Psoas muscle (tissue), 7 donors: ENCODE measurements at regions not wholly inside any gene's neighbourhood (a gene's known extent, or its start where the extent isn't known, plus 50 kb on each side); places are given as distances from the start of the nearest gene placed in this dataset.

Experiments
- ATAC-seq, 4 donors: fragments of 200-7000 bp; cut with Tn5 transposase; one replicate each; pipeline ENCODE4 v1.9.1; 2020; ENCODE audit warnings: moderate library complexity in 3 of 4, mild to moderate bottlenecking in 2 of 4
- DNase-seq, 2 donors: peaks; one replicate each; pipeline ENCODE4 v3.0.0-alpha.2; 2020
- H3K27ac ChIP-seq: fragments of 200-600 bp; one replicate; pipeline ENCODE4 v1.8.0; 2022
- H3K27me3 ChIP-seq, 3 donors: fragments of 200-600 bp in 1 of 3; one replicate each; pipeline versions ENCODE4 v1.6.1 to v1.8.0; 2013 to 2022; ENCODE audit warnings: low read length in 2 of 3, mild to moderate bottlenecking in 2 of 3, moderate library complexity in 1 of 3; ENCODE audit not compliant: insufficient read depth in 3 of 3
- H3K36me3 ChIP-seq, 2 donors: fragments of 200-600 bp in 1 of 2; one replicate each; pipeline versions ENCODE4 v1.6.1 to v1.8.0; 2013 to 2022; ENCODE audit warnings: low read depth in 1 of 2, mild to moderate bottlenecking in 1 of 2, moderate library complexity in 1 of 2; ENCODE audit not compliant: insufficient read depth in 1 of 2
- H3K4me1 ChIP-seq: fragments of 200-600 bp; one replicate; pipeline ENCODE4 v1.8.0; 2022
- H3K4me3 ChIP-seq: fragments of 200-600 bp; one replicate; pipeline ENCODE4 v1.8.0; 2022; ENCODE audit warnings: mild to moderate bottlenecking
- H3K9me3 ChIP-seq: fragments of 200-600 bp; one replicate; pipeline ENCODE4 v1.8.0; 2022
- CTCF ChIP-seq: fragments of 200-600 bp; IDR thresholded peaks from one replicate; pipeline ENCODE4 v1.8.0; 2022; ENCODE audit warnings: antibody characterized with exemption
- WGBS, 3 donors: extraction: QIAGEN DNeasy Blood & Tissue Kit; methylation state at CpG; one replicate each; pipeline versions ENCODE4 v1.1.6 to v1.1.7; 2013; 5-methylcytosine and 5-hydroxymethylcytosine counted together
- intact Hi-C, 2 donors: fragments of 100-400 bp; cut with DNase I; formaldehyde crosslinking; loops; one replicate each; pipeline versions ENCODE4 v1.11.0 to v1.14.2; 2022
- donor health status: healthy with polysubstance abuse.
- donor health status: DM: no; HTN: no; CAD: no; lungs with moderate emphysema.
- donor health status: Bipolar disorder and iron deficiency.
- donor health status: healthy.
- donor health status: DM: yes; HTN: yes; CAD: no.
- donor health status: DM: no; HTN: no; CAD: no.
- donor health status: DM: yes; HTN: yes; CAD: no.

GRCh38 chr10:6674291-6674690, 94.2 kb upstream of the PRKCQ start:
- Histone ChIP-seq H3K36me3 (no peaks in the 10 kb centered on the region), H3K4me1 (no peaks in the 10 kb centered on the region), H3K9me3 (no peaks in the 10 kb centered on the region), H3K27me3 (no peaks in the 10 kb centered on the region), H3K4me3 (no peak overlapping the region), H3K27ac (no peak overlapping the region)
- ATAC-seq: no peak
- no peak for TF ChIP-seq CTCF
- no peak for DNase-seq
- 19 to 37% (median 21%) methylated on average over 3 of the region's 3 CpGs for WGBS, 3 donors
- intact Hi-C loops: loop anchor here in 1 of 2 donors (10.0 kb wide), 1 partner anchor 741 kb away; the partner anchor contains the start of gene SFMBT2

DNA sequence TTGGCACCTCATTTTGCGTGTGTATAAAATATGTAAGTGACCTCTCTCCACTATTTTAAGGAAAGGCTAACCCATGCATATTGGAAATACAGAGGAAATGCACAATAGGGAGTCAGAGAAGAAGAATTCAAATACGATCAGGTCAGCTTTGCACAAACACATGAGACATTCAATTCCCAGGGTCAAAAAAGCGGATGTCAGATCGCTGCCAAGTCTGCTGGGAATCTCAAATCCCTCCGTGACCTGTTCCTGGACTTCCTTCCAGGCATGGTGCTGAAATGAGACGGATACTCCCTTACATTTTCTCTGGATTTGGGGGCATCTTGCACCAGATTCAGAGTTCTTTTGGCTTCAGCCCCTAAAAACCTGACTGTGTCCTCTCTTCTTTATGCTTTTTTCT, 91.9 kb upstream of the PRKCQ start:
- Histone ChIP-seq H3K27me3 (no peaks in the 10 kb centered on the region), H3K36me3 (no peaks in the 10 kb centered on the region), H3K4me3 (no peak overlapping the region), H3K4me1 (peaks cover 3% of the 10 kb centered on the region), H3K27ac (no peak overlapping the region), H3K9me3 (no peaks in the 10 kb centered on the region)
- ATAC-seq (peak in 1 of 4 donors; percentile 25), DNase-seq (no peak)
- intact Hi-C loops: loop anchor here in 1 of 2 donors (10.0 kb wide), 1 partner anchor 743 kb away; the partner anchor contains the start of gene SFMBT2
- WGBS, 3 donors: 16 to 40% (median 18%) methylated on average over 6 of the region's 6 CpGs
- no peak for TF ChIP-seq CTCF

GRCh38 chr10:6669269-6669859, 89.3 kb upstream of the PRKCQ start:
- ATAC-seq: peak; percentile 56 to 83 (median 64)
- 42 to 48% (median 44%) methylated on average over 5 of the region's 5 CpGs for WGBS, 3 donors
- H3K4me3 ChIP-seq: no peak overlapping the region

DNA sequence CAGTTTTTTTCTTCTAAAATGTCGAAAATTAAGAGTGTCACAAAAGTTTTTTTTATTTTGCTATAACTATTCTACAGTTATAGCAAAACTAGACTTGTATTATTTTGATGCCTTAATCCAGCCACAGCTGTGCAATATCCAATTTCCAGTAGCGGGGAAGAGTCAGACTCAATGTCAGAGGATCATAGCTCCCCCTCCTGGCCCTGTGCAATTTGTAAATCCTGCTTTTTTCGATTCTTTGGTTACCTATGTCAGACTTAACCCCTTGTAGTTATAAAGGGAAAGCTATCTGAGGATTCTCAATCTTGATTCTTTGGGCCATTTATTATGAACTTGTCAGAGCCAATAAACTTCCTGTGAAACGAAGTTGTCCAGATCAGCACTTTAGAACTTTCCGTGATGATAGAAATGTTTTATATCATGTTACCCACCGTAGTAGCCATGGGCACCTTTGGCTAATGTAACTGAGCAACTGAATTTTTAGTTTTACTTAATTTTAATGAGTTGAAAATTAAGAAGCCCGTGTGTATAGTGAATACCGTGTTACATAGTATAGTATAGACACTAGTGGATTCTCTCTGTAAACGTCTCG, 87.7 kb upstream of the PRKCQ start:
- ATAC-seq: peak; percentile 75 to 88 (median 80)
- intact Hi-C loops: loop anchor here (5.0 to 10.0 kb wide), 3 partner anchors 250 to 747 kb away; partner anchors contain the start of gene SFMBT2 (in 1 of the 2)
- peak; percentile 64 for TF ChIP-seq CTCF
- Histone ChIP-seq H3K9me3 (no peaks in the 10 kb centered on the region), H3K4me1 (peaks cover 3% of the 10 kb centered on the region), H3K27me3 (no peaks in the 10 kb centered on the region), H3K4me3 (peak overlapping the region; percentile 8), H3K27ac (no peak overlapping the region), H3K36me3 (no peaks in the 10 kb centered on the region)
- 22 to 30% (median 23%) methylated on average over 10 of the region's 10 CpGs for WGBS, 3 donors
- no peak for DNase-seq

More at GRCh38 chr10:6669269-6669859, 89.3 kb upstream of the PRKCQ start:
- no peaks in the 10 kb centered on the region for H3K27me3 ChIP-seq
- peaks cover 3% of the 10 kb centered on the region for H3K4me1 ChIP-seq
- DNase-seq: no peak
- H3K9me3 ChIP-seq: no peaks in the 10 kb centered on the region
- peak; percentile 81 for TF ChIP-seq CTCF
- H3K27ac ChIP-seq: no peak overlapping the region
- H3K36me3 ChIP-seq: no peaks in the 10 kb centered on the region
- intact Hi-C loops: loop anchor here (5.0 to 10.0 kb wide), 3 partner anchors 252 to 745 kb away; partner anchors contain the start of gene SFMBT2 (in 1 of the 2)
